NCI-H524 treated with DMSO at 0.1 percent for 48 hours (cell line): ENCODE measurements at regions not wholly inside any gene's neighbourhood (a gene's known extent, or its start where the extent isn't known, plus 50 kb on each side); places are given as distances from the start of the nearest gene placed in this dataset.
"Not testable (repeated sequence)": the region's sequence is repeated elsewhere in the genome, so short reads cannot be mapped to it uniquely, and the experiment has no call there.

Experiments
- DNase-seq: peaks from one replicate; lab custom pipeline; 2025; lab: John Stamatoyannopoulos, UW

GRCh38 chr13:59414006-59414405, 749.7 kb downstream of the DIAPH3 start:
- DNase-seq = no peak

DNA sequence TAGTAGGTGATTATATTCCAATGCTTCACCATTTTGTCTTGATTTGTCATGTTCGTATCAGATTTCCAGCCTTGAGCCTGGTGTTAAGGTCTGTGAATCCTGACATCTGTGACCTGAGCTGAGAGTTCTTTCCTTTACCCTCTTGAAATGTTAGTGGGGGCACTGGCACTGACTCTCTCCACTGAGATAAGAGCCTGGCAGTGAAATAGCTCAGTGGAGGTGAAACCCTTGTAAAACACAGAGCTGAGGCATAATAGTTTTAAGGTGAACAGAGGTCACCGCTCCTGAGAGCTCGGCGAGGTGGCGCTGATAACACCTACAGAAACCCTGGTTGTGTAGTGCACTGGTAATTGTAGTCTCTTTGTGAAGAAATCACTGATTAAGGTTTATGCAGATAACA, 748.2 kb downstream of the DIAPH3 start:
- no peak for DNase-seq

- no peak for DNase-seq
Observed at GRCh38 chr13:59416561-59416960, 747.2 kb downstream of the DIAPH3 start.

- no peak for DNase-seq
Observed at GRCh38 chr13:59422646-59423045, 741.1 kb downstream of the DIAPH3 start.

- DNase-seq = no peak
Observed at GRCh38 chr13:59423708-59424340, 739.9 kb downstream of the DIAPH3 start.

DNA sequence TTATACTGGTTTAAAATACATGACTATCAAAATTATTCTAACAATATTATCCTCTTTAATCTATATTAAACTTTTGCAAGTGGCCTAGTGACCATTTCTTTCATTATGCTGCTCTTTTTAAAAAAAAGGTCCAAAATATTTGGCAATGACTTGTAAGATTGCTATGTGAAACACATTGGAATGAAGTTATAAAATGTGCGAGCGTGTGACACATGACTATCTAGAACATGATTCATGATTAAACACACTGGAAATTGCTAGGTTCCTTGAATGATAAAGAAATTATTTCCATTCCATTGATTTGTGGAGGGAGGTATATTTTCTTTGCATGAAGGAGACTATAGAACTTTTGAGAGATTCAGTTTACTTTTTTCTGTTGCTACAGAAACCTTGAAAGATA, 739.1 kb downstream of the DIAPH3 start:
- no peak for DNase-seq

DNA sequence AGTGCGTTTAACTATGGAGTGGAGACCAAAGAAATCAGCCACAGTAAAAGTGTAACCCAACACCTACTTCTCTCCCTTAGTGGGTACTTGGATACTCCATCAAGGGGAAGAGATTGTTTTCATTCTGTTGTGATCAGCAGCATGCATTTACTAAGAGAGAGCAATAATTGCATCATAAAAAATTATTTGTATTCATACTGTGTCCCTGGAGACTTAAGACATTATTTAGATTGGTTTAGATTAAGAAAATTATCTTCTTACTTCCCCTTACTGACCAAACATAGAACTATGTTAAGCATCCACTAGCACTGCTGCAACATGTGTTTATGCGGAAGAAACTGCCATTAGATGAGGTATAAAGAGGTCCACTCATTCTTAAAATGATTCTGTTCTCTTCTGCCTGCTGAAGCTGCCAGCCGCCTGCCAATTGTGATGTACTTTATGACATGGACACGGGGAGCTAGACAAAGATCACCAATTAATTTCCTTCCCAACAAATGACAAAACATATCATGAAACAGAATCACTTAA, 738.5 kb downstream of the DIAPH3 start:
- no peak for DNase-seq

DNA sequence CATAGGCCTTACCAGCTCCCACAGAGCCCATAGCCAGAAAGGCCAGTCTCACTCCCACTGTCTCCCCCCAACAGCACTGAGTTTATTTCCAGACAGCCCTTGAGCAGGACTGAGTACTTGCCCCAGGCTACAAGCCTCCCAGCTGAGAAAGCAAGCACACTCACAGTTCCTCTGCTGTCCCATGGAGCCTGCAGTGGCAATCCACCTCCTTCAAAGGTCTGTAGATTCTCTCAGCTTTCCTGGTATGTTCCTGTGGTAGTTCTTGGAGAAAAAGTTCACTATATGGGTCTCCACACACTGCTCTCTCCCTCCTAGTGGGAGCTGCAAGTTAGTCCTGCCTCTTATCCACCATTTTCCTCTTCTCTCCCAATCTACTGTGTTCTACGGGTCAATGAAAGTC, 728.7 kb downstream of the DIAPH3 start:
- DNase-seq = no peak

DNA sequence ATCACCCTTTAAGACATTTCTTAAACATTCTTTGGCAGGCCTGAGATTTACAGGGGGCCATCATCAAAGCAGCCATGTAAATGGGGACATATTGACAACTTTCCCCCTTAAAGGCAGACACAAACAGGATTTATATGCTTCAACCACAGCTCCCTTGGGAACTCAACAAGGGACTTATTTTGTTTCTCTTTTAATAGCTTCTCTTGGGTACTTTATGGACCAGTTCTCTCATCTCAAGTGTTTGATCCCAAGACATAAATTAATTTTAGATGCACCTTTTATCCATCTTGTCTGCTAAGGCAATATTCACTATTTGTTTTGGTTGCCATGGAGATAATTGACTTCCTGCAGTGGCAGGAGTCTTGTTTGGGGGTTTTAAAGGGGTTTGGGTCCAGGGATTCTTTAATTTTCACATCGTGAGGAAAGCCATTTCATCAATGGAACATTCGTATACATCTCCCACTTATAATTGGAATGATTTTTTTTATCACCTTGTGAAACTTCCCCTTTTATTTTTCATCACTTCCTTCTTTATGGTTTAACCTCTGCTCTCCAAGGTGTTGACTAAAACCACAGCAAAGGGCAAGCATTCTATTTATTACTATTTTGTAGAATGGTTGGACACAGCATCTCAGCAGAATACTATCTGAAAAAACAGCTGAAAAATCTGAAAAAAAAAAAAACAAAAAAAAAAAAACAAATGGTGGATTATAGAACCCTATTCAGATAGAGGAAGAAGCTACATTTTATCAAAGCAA, 726.0 kb downstream of the DIAPH3 start:
- no peak for DNase-seq

DNA sequence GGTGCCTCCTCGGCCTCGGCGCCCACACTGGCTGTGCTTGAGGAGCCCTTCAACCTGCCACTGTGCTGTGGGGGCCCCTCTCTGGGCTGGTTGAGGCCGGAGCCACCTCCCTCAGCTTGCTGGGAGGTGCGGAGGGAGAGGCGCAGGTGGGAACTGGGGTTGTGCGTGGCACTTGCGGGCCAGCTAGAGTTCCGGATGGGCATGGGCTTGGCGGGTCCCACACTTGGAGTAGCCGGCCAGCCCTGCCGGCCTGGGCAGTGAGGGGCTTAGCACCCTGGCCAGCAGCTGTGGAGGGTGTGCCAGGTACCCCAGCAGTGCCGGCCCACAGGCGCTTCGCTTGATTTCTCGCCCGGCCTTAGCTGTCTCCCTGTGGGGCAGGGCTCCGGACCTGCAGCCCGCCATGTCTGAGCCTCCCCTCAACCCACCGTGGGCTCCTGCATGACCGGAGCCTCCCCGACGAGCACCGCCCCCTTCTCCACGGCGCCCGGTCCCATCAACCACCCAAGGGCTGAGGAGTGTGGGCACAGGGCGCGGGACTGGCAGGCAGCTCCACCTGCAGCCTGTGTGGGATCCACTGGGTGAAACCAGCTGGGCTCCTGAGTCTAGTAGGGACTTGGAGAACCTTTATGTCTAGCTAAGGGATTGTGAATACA, 723.8 kb downstream of the DIAPH3 start:
- DNase-seq = no peak

- DNase-seq = not testable (repeated sequence)
Observed at GRCh38 chr13:59441068-59441467, 722.7 kb downstream of the DIAPH3 start.

GRCh38 chr13:59441596-59442280, 722.0 kb downstream of the DIAPH3 start:
- DNase-seq = no peak

- no peak for DNase-seq
Observed at GRCh38 chr13:59442461-59442860, 721.3 kb downstream of the DIAPH3 start.

DNA sequence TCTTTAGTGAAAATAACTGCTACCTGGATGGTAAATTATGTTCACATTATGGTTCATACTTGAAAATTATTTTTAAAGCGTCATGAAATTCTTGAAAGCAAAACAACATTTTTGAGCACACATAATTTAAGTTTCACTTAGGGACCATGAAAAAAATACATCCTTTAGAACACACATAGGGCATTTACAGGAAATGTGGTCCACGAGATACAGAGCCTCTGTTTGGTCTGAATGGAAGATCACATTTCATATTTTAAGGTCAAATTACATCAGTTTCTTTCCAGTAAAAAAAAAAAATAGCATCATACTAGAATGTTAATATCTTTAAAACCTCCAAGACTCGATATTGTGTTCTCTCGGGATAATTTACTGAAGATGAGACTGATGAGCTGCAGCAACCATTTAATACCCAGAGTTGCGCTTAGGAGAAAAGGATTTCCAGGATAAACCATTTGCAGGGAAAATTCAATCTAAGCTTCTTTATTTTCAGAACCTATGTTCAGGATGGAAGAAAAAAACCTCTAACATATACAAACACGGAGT, 720.7 kb downstream of the DIAPH3 start:
- DNase-seq = no peak

GRCh38 chr13:59444210-59444857, 719.4 kb downstream of the DIAPH3 start:
- DNase-seq = no peak

GRCh38 chr13:59445812-59446211, 717.9 kb downstream of the DIAPH3 start:
- DNase-seq = no peak

- DNase-seq = no peak
Observed at GRCh38 chr13:59446391-59446790, 717.3 kb downstream of the DIAPH3 start.

- DNase-seq = no peak
Observed at GRCh38 chr13:59447031-59447430, 716.7 kb downstream of the DIAPH3 start.

DNA sequence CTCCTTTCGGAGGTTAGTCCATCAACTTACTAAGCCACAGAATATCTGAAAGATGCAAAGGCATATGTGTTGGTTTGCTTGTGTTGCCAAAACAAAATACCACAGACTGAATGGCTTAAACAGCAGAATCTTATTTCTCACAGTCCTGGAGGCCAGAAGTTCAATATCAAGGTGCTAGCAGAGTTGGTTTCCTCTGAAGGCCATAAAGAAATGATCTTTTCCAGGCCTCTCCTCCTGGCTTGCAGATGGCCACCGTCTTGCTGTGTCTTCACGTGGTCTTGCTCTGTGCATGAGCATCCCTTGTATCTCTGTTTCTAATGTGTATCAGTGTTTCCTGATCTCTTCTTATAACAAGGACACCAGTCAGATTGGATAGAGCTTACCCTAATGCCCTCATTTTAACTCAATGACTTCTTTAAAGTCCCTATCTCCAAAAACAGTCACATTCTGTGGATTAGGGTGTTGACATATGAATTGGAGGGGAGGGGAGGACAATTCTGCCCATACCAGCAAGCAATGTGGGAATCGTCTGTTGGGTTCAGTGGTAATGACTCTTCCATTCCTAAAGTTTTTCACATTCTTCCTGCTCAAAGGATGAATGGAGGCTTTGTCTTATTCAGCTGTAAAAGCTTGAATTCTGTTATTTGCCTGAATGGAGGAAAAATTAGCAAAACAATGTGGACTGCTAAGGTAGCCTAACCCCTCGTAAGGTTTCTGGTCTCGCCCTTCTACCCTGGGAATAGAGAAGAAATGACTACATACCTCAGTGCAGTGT, 715.7 kb downstream of the DIAPH3 start:
- no peak for DNase-seq

- no peak for DNase-seq
Observed at GRCh38 chr13:59449750-59450149, 714.0 kb downstream of the DIAPH3 start.

DNA sequence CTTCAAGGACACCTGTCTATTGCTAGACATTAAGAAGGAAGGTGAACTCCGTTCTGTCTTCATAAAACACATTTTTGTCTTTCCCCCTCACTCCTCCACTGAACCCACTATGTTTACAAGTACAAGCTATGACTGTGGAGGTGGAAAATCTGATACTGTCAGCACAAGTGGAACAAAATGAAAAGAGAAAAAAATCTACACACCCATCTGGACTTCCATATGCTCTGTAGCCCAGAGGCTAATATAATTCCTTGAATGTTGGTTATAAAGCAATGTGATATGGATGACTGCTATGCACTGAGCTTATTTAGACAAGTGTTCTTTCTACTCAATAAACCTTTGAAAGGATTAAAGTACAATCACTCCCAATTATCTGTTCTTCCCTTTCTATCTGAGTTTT, 713.5 kb downstream of the DIAPH3 start:
- peak; percentile 89 for DNase-seq
